GM12865 (cell line): ENCODE measurements at regions not wholly inside any gene's neighbourhood (a gene's known extent, or its start where the extent isn't known, plus 50 kb on each side); places are given as distances from the start of the nearest gene placed in this dataset.

Experiments used
- DNase-seq: peaks from one replicate; pipeline ENCODE4 v3.0.0; 2010; ENCODE audit warnings: low read depth
- H3K4me3 ChIP-seq: 2 replicates; pipeline ENCODE4 v1.5.1; 2011; ENCODE audit warnings: mild to moderate bottlenecking, low read depth, low read length, control low read depth
- TF ChIP-seq, protein P1 (sequence below): IDR thresholded peaks from 2 replicates; pipeline ENCODE4 v1.5.1; 2011; ENCODE audit warnings: low read length, control low read depth, low read depth, inconsistent platforms; ENCODE audit not compliant: insufficient read depth; ENCODE audit errors: missing control alignments

DNA sequence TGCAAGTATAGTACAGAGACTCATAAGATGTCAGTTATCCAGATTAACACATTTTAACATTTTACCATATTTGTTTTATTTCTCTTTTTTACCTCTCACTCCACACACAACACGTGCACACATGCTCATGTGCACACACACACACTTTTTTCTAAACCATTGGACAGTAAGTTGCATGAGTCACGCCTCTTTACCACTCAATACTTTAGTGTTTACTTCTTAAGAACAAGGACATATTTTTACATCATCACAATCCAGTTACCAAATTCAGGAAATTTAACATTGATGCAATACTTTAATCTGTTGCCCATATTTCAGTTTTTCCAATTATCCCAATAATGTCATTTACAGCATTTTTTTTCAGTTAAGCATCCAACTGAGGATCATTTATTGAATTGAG lies 109.0 kb downstream of the RIN2 start:
- TF ChIP-seq, protein P1, sequence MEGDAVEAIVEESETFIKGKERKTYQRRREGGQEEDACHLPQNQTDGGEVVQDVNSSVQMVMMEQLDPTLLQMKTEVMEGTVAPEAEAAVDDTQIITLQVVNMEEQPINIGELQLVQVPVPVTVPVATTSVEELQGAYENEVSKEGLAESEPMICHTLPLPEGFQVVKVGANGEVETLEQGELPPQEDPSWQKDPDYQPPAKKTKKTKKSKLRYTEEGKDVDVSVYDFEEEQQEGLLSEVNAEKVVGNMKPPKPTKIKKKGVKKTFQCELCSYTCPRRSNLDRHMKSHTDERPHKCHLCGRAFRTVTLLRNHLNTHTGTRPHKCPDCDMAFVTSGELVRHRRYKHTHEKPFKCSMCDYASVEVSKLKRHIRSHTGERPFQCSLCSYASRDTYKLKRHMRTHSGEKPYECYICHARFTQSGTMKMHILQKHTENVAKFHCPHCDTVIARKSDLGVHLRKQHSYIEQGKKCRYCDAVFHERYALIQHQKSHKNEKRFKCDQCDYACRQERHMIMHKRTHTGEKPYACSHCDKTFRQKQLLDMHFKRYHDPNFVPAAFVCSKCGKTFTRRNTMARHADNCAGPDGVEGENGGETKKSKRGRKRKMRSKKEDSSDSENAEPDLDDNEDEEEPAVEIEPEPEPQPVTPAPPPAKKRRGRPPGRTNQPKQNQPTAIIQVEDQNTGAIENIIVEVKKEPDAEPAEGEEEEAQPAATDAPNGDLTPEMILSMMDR: no peak
- no peak for DNase-seq

GRCh38 chr20:19867940-19868371 lies 109.9 kb downstream of the RIN2 start:
- no peak overlapping the region for H3K4me3 ChIP-seq
- DNase-seq: no peak
- TF ChIP-seq, protein P1: no peak

More for the DNA sequence above, 109.0 kb downstream of the RIN2 start:
- H3K4me3 ChIP-seq: no peak overlapping the region

DNA sequence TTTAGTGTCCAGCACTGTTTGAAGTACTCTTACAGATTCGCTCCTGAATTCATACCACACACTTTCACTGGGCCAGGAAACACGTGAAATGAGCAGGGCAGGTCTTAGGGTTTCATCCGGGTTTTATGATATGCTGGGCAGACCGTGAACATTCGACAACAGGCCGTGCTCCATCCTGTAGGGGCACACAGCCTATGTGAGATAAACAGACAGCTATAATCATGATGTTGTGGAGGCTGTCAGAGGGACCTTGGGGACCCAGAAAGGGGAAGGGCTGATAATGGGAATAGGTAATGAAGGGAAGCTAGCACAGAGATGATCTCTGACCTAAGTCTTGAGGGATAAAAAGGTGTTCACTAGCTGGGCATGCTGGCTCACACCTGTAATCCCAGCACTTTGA lies 110.4 kb downstream of the RIN2 start:
- H3K4me3 ChIP-seq: no peak overlapping the region
- DNase-seq: no peak
- TF ChIP-seq, protein P1: no peak

- H3K4me3 ChIP-seq: no peak overlapping the region
- TF ChIP-seq, protein P1: no peak
- DNase-seq: no peak
These were observed 113.9 kb downstream of the RIN2 start for GRCh38 chr20:19872001-19872400.

GRCh38 chr20:19874040-19874727 lies 116.1 kb downstream of the RIN2 start:
- TF ChIP-seq, protein P1: no peak
- no peak for DNase-seq
- no peak overlapping the region for H3K4me3 ChIP-seq

DNA sequence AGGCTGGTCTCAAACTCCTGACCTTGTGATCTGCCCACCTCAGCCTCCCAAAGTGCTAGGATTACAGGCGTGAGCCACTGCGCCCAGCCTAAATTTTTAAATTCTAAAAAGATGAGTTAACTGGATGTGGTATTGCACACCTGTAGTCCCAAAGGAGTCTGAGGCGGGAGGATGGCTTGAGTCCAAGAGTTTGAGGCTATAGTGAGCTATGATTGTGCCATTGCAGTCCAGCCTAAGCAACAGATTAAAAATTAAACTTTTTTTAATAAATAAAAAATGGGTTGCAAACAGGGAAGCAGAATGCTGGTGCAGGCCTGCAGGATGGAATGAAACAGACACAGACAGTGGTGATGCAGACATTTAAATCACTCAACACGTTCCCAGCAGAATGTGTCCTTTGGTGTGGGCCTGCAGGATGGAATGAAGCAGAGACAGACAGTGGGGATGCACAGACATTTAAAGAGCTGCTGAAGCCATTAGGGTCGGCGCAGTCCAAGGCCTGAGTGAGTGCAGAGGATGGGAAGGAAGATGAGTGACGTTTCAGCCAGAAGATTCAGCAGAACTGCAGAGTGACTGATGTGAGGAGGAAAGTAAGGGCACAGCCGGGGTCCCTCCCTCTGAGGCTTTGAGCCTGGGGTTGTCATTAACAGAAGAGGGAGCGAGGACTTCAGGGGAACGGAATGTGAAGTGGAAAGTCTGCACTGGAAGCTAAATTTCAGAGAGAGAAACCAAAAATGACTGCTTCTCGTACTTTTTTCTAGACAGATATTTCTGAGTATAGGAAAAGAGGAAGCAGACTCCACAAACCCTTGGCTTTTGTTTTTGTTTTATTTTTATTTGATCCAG lies 117.5 kb downstream of the RIN2 start:
- TF ChIP-seq, protein P1: no peak
- no peak for DNase-seq
- H3K4me3 ChIP-seq: no peak overlapping the region
